Astrocyte (in vitro differentiated cells and primary cell): ENCODE measurements at regions not wholly inside any gene's neighbourhood (a gene's known extent, or its start where the extent isn't known, plus 50 kb on each side); places are given as distances from the start of the nearest gene placed in this dataset.

Experiments used
- DNase-seq: peaks from one replicate; pipeline ENCODE4 v3.0.0-alpha.2; 2010; ENCODE audit warnings: low read depth
- FAIRE-seq: peaks from 2 replicates; lab custom pipeline; 2011; peaks lifted over from hg19 to GRCh38; lab: Jason Lieb, UNC
- H2AFZ ChIP-seq: 2 replicates; pipeline ENCODE4 v1.6.0; 2012; ENCODE audit warnings: low read depth, low read length, inconsistent platforms
- H3K27ac ChIP-seq: 2 replicates; pipeline ENCODE4 v1.5.1; 2011; ENCODE audit warnings: low read depth, low read length, inconsistent platforms
- H3K27me3 ChIP-seq: 2 replicates; pipeline ENCODE4 v1.6.0; 2011; ENCODE audit warnings: low read length, inconsistent platforms; ENCODE audit not compliant: insufficient read depth
- H3K36me3 ChIP-seq: 2 replicates; pipeline ENCODE4 v1.5.1; 2011; ENCODE audit warnings: low read length, inconsistent platforms; ENCODE audit not compliant: insufficient read depth
- H3K4me1 ChIP-seq: 2 replicates; pipeline ENCODE4 v1.5.1; 2011; ENCODE audit warnings: low read length, inconsistent platforms; ENCODE audit not compliant: insufficient read depth
- H3K4me2 ChIP-seq: 2 replicates; pipeline ENCODE4 v1.6.0; 2012; ENCODE audit warnings: low read length, inconsistent platforms
- H3K4me3 ChIP-seq: 2 replicates; pipeline ENCODE4 v1.5.1; 2011; ENCODE audit warnings: low read depth, mild to moderate bottlenecking, low read length, inconsistent platforms; ENCODE audit not compliant: insufficient read depth
- H3K79me2 ChIP-seq: 2 replicates; pipeline ENCODE4 v1.6.0; 2012; ENCODE audit warnings: mild to moderate bottlenecking, low read length, inconsistent platforms; ENCODE audit not compliant: insufficient read depth
- H3K9ac ChIP-seq: 2 replicates; pipeline ENCODE4 v1.6.0; 2012; ENCODE audit warnings: mild to moderate bottlenecking, low read length, inconsistent platforms
- H3K9me3 ChIP-seq: 2 replicates; pipeline ENCODE4 v1.5.1; 2012; ENCODE audit warnings: low read depth, mild to moderate bottlenecking, low read length, inconsistent platforms; ENCODE audit not compliant: insufficient read depth
- H4K20me1 ChIP-seq: 2 replicates; pipeline ENCODE4 v1.6.0; 2012; ENCODE audit warnings: low read length, inconsistent platforms; ENCODE audit not compliant: insufficient read depth
- H3K27ac Mint-ChIP-seq: one replicate; pipeline ENCODE4 v1.8.0; 2021; ENCODE audit warnings: mild to moderate bottlenecking, mixed read lengths; ENCODE audit not compliant: unreplicated experiment
- H3K27me3 Mint-ChIP-seq: one replicate; pipeline ENCODE4 v1.8.0; 2021; ENCODE audit warnings: low read depth, mixed read lengths; ENCODE audit not compliant: unreplicated experiment
- H3K36me3 Mint-ChIP-seq: one replicate; pipeline ENCODE4 v1.8.0; 2021; ENCODE audit warnings: low read depth, mixed read lengths; ENCODE audit not compliant: unreplicated experiment
- H3K4me1 Mint-ChIP-seq: one replicate; pipeline ENCODE4 v1.8.0; 2021; ENCODE audit warnings: low read depth, mixed read lengths; ENCODE audit not compliant: unreplicated experiment
- H3K4me3 Mint-ChIP-seq: one replicate; pipeline ENCODE4 v1.8.0; 2021; ENCODE audit warnings: mild to moderate bottlenecking, moderate library complexity, mixed read lengths; ENCODE audit not compliant: unreplicated experiment
- H3K9me3 Mint-ChIP-seq: one replicate; pipeline ENCODE4 v1.8.0; 2021; ENCODE audit warnings: mild to moderate bottlenecking, mixed read lengths; ENCODE audit not compliant: unreplicated experiment
- EZH2 ChIP-seq: IDR thresholded peaks from 2 replicates; pipeline ENCODE4 v1.6.1; 2012; ENCODE audit warnings: mild to moderate bottlenecking, low read length, inconsistent platforms; ENCODE audit not compliant: insufficient read depth
- TF ChIP-seq, protein P1 (sequence below): IDR thresholded peaks from 2 replicates; pipeline ENCODE4 v1.5.1; 2011; ENCODE audit warnings: low read depth, mild to moderate bottlenecking, inconsistent platforms, low read length, moderate library complexity; ENCODE audit not compliant: insufficient read depth

DNA sequence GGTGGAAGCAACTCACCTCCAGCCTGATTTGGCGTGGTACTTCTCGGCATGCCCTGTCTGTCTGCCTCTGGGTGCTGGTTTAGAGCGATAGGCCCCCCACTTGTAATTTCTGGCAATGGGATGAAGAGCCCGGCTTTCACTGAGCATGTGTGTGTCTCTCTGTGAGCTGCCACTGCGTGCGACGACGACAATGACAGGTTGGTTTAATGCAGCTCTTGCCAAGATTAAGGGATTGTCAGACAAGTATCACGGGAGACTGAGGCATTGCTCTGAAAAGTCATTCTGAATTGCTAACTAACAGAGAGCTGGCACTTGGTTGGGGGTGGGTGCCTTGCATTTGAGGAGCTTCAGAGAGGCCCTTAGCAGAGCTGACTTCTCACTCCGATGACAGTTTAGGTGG, 348.8 kb upstream of the CLINT1 start:
- Histone ChIP-seq H3K27me3 (no peaks in the 10 kb centered on the region), H3K4me3 (no peak overlapping the region), H3K27ac (no peak overlapping the region), H3K4me2 (no peak overlapping the region), H3K9me3 (no peaks in the 10 kb centered on the region), H2AFZ (no peak overlapping the region), H3K79me2 (no peaks in the 10 kb centered on the region), H3K36me3 (no peaks in the 10 kb centered on the region), H3K4me1 (no peaks in the 10 kb centered on the region), H3K9ac (no peak overlapping the region), H4K20me1 (no peaks in the 10 kb centered on the region)
- peaks cover 2% of the 10 kb centered on the region for H3K27me3 Mint-ChIP-seq
- no peaks in the 10 kb centered on the region for H3K4me1 Mint-ChIP-seq
- DNase-seq (no peak), FAIRE-seq (no peak)
- no peak overlapping the region for H3K27ac Mint-ChIP-seq
- no peaks in the 10 kb centered on the region for H3K36me3 Mint-ChIP-seq
- peaks cover 4% of the 10 kb centered on the region for H3K9me3 Mint-ChIP-seq
- TF ChIP-seq, protein P1, sequence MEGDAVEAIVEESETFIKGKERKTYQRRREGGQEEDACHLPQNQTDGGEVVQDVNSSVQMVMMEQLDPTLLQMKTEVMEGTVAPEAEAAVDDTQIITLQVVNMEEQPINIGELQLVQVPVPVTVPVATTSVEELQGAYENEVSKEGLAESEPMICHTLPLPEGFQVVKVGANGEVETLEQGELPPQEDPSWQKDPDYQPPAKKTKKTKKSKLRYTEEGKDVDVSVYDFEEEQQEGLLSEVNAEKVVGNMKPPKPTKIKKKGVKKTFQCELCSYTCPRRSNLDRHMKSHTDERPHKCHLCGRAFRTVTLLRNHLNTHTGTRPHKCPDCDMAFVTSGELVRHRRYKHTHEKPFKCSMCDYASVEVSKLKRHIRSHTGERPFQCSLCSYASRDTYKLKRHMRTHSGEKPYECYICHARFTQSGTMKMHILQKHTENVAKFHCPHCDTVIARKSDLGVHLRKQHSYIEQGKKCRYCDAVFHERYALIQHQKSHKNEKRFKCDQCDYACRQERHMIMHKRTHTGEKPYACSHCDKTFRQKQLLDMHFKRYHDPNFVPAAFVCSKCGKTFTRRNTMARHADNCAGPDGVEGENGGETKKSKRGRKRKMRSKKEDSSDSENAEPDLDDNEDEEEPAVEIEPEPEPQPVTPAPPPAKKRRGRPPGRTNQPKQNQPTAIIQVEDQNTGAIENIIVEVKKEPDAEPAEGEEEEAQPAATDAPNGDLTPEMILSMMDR, result no peak
- no peak for TF ChIP-seq EZH2
- no peak overlapping the region for H3K4me3 Mint-ChIP-seq

DNA sequence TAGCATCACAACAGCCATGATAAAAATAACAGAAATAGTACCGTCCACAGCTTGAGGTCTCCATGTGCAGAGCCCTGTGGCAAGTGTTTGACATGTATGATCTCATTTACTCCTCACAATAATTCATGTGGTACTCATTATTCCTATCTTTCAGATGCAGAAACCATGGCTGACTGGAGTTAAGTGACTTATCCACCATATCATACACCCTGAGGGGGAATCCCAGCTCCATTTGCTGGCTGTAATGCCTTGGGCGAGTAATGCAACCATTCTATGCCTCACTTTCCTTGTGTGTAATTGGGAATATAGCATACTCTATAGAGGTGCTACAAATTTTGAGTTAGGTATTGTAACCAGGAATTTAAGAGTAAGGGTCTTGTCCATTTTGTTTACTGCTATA, 347.0 kb upstream of the CLINT1 start:
- peaks cover 6% of the 10 kb centered on the region for H3K27me3 Mint-ChIP-seq
- Histone ChIP-seq H3K27ac (no peak overlapping the region), H3K4me2 (no peak overlapping the region), H3K79me2 (no peaks in the 10 kb centered on the region), H3K27me3 (no peaks in the 10 kb centered on the region), H2AFZ (no peak overlapping the region), H3K4me1 (no peaks in the 10 kb centered on the region), H3K9ac (no peak overlapping the region), H4K20me1 (no peaks in the 10 kb centered on the region), H3K36me3 (no peaks in the 10 kb centered on the region), H3K9me3 (no peaks in the 10 kb centered on the region), H3K4me3 (no peak overlapping the region)
- H3K27ac Mint-ChIP-seq, result no peak overlapping the region
- no peak for DNase-seq
- FAIRE-seq, result no peak
- H3K4me1 Mint-ChIP-seq, result no peaks in the 10 kb centered on the region
- no peak overlapping the region for H3K4me3 Mint-ChIP-seq
- peaks cover 4% of the 10 kb centered on the region for H3K9me3 Mint-ChIP-seq
- TF ChIP-seq, protein P1, result no peak
- TF ChIP-seq EZH2, result no peak
- peaks cover 2% of the 10 kb centered on the region for H3K36me3 Mint-ChIP-seq

DNA sequence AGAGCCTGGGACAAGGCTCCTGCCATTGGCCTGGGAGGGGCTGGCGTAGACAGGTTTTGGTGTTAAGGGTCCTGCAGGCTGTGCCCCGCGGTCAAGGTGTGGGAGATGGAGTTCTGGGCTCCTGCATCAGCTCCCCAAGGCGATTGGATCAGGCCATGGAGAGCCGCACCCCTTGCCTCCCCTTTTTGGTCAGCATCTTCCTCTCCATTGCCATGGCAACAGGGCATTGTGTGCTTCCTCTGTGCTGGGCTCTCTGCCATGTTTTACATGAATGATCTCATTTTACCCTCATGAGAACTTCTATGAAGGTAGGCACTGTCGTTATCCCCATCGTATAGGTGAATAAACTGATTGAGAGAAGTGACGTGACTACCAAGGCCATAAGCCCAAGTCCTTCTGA, 344.3 kb upstream of the CLINT1 start:
- DNase-seq (no peak), FAIRE-seq (no peak)
- H3K4me1 ChIP-seq, result no peaks in the 10 kb centered on the region
- H3K9ac ChIP-seq, result no peak overlapping the region
- H3K9me3 ChIP-seq, result no peaks in the 10 kb centered on the region
- no peaks in the 10 kb centered on the region for H3K36me3 ChIP-seq
- H3K36me3 Mint-ChIP-seq, result peaks cover 2% of the 10 kb centered on the region
- no peaks in the 10 kb centered on the region for H4K20me1 ChIP-seq
- H3K27ac Mint-ChIP-seq, result no peak overlapping the region
- no peaks in the 10 kb centered on the region for H3K79me2 ChIP-seq
- H2AFZ ChIP-seq, result no peak overlapping the region
- no peaks in the 10 kb centered on the region for H3K9me3 Mint-ChIP-seq
- peaks cover 6% of the 10 kb centered on the region for H3K27me3 Mint-ChIP-seq
- H3K4me3 Mint-ChIP-seq, result no peak overlapping the region
- TF ChIP-seq EZH2, result no peak
- TF ChIP-seq, protein P1, result no peak
- no peaks in the 10 kb centered on the region for H3K27me3 ChIP-seq
- H3K4me1 Mint-ChIP-seq, result no peaks in the 10 kb centered on the region
- H3K4me3 ChIP-seq, result no peak overlapping the region
- no peak overlapping the region for H3K4me2 ChIP-seq
- no peak overlapping the region for H3K27ac ChIP-seq
